Gastrocnemius medialis (tissue), 4 donors: ENCODE measurements at regions not wholly inside any gene's neighbourhood (a gene's known extent, or its start where the extent isn't known, plus 50 kb on each side); places are given as distances from the start of the nearest gene placed in this dataset.

ENCODE experiments used
- POLR2A ChIP-seq, 2 donors: fragments of 450-650 bp; IDR thresholded peaks; one replicate each; pipeline ENCODE4 v1.6.1; 2017; ENCODE audit warnings: antibody characterized with exemption in 2 of 2, mild to moderate bottlenecking in 2 of 2, moderate library complexity in 2 of 2
- TF ChIP-seq, protein P1 (sequence below), 5 experiments: fragments of 450-650 bp in 3 of 5; fragments of 200-600 bp in 2 of 5; sonication (generic) in 2 of 5; IDR thresholded peaks in 4 of 5; conservative IDR thresholded peaks in 1 of 5; 1 replicate in 4 of 5; 2 replicates in 1 of 5; pipeline ENCODE4 v1.5.1; 2016 to 2019; ENCODE audit warnings: antibody characterized with exemption in 5 of 5, mild to moderate bottlenecking in 3 of 5, moderate library complexity in 3 of 5

DNA sequence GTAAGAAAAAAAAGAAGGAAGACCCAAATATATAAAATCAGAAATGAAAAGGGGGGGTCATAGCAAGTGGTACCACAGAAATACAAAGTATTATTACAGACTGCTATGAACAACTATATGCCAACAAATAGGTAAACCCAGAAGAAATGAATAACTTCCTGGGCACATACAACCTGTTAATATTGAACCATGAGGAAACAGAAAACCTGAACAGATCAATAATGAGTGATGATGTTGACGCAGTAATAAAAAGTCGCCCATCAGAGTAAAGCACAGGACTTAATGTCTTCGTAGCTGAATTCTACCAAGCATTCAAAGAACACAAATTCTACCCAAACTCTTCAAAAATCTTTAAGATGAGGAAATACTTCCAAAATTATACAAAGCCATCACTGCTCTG, 921.6 kb upstream of the SEMA6D start:
- TF ChIP-seq, protein P1, sequence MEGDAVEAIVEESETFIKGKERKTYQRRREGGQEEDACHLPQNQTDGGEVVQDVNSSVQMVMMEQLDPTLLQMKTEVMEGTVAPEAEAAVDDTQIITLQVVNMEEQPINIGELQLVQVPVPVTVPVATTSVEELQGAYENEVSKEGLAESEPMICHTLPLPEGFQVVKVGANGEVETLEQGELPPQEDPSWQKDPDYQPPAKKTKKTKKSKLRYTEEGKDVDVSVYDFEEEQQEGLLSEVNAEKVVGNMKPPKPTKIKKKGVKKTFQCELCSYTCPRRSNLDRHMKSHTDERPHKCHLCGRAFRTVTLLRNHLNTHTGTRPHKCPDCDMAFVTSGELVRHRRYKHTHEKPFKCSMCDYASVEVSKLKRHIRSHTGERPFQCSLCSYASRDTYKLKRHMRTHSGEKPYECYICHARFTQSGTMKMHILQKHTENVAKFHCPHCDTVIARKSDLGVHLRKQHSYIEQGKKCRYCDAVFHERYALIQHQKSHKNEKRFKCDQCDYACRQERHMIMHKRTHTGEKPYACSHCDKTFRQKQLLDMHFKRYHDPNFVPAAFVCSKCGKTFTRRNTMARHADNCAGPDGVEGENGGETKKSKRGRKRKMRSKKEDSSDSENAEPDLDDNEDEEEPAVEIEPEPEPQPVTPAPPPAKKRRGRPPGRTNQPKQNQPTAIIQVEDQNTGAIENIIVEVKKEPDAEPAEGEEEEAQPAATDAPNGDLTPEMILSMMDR (IDR thresholded peaks at IDR 0.05 in 4 of 5, conservative IDR thresholded peaks at IDR 0.05 in 1 of 5), result no peak
- TF ChIP-seq POLR2A (IDR thresholded peaks at IDR 0.05), result no peak
